DMS53 treated with DMSO at 0.1 percent for 48 hours (cell line): ENCODE measurements at regions not wholly inside any gene's neighbourhood (a gene's known extent, or its start where the extent isn't known, plus 50 kb on each side); places are given as distances from the start of the nearest gene placed in this dataset.

ENCODE experiments used
- DNase-seq: peaks from one replicate; lab custom pipeline; 2025; ENCODE audit not compliant: unreplicated experiment; lab: John Stamatoyannopoulos, UW

DNA sequence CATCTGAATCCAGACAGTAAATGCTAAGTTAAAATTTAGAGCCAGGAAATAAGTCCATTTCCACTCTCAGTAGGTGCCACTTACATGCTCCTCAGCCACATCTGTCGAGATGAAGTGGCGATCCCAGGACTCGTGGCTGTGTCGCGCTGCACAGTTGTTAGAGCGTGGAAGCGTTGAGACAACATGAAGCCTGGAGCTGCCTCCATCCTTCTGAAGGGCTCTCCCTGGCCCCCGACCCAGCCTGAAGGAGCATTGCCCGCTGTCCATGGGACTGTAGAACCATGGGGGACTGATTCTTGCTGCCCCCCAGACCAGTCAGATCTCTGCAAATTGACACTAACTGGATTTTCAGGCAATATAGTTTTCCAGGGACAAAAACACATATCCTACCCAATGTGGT lies 58.9 kb downstream of the IRX1 start:
- no peak for DNase-seq

DNA sequence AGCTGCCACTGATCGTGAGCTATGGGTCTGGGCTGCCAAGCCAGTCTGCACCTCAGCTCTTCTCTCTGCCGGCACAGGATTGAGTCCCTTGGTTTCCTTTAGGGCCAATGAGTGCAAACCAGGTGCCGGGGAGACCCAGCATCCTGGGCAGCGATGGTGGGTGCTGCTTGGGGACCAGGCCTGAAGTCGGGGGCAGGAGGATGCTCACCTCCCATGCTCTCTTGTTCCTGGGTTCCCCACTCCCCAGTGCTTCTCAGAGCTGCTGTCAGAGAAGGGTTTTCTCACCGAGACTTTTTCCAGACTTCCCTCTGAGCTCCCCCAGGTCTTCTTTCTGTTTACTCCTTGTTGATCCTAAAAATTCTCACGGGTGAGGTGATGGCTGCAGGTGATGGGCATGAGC lies 61.2 kb downstream of the IRX1 start:
- no peak for DNase-seq

DNA sequence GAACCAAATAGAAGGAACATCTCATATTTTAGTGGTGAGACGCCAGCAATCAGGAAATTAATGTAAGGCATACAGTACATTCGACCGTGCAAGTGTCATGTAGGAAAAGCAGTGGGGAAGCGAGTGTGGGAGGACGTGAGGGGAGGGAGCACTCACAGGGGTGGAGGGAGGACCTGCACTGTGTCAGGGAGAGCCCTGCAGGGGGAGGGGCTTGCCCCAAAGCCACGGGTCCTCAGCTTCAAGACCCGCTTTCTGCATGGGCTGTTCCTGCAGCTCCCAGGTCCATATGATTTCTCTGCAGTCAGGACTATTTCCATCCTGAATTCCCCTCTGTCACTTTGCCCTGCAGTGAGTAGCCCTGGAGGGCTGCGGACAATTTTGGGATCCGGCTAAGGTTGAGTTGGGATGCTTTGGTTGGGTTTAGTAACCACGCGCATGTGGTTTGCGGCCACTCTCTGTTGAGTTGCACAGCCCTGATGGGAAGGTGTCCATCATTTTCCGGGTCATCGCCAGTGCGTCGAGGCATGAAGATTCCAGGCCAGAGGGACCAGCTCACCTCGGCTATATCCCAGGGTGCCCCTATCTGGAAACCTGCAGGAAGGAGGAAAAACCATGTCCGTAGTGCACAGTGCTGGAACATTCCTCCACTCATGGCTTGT lies 61.9 kb downstream of the IRX1 start:
- no peak for DNase-seq

- no peak for DNase-seq
Measured at GRCh38 chr5:3658929-3659328, 63.3 kb downstream of the IRX1 start.

DNA sequence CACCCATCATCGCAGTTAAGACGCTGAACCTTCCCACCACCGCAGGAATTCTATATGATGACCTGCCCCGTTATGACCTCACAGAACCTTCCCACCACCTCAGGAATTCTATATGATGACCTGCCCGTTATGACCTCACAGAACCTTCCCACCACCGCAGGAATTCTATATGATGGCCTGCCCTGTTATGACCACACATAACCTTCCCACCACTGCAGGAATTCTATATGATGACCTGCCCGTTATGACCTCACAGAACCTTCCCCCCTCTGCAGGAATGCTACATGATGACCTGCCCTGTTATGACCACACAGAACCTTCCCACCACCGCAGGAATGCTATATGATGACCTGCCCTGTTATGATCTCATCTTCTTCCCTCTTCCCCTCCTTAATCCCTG lies 64.3 kb downstream of the IRX1 start:
- no peak for DNase-seq

- DNase-seq: no peak
Measured at GRCh38 chr5:3660630-3661029, 65.0 kb downstream of the IRX1 start.

- DNase-seq: no peak
Measured at GRCh38 chr5:3661755-3662296, 66.2 kb downstream of the IRX1 start.

- no peak for DNase-seq
Measured at GRCh38 chr5:3662344-3662743, 66.7 kb downstream of the IRX1 start.

GRCh38 chr5:3671337-3671736 lies 75.7 kb downstream of the IRX1 start:
- no peak for DNase-seq

DNA sequence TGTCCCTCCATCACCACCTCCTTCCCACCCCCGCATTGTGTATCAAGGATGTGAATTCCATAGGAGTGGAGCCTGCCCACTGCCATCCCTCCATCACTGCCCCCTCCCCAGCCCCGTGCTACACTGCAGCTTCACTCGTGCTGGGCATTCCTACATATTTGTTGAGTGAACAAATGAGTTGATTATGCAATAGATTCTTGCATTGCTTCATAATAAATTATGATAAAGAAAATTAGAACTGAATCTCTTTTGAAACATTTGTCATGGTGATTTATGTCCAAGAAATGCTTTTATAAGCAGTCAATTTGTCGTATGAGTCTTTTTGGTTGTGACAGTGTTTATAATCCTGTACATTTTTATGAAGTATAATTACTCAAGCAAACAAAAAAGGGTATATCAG lies 83.2 kb downstream of the IRX1 start:
- no peak for DNase-seq

GRCh38 chr5:3680821-3681220 lies 85.2 kb downstream of the IRX1 start:
- DNase-seq: no peak

DNA sequence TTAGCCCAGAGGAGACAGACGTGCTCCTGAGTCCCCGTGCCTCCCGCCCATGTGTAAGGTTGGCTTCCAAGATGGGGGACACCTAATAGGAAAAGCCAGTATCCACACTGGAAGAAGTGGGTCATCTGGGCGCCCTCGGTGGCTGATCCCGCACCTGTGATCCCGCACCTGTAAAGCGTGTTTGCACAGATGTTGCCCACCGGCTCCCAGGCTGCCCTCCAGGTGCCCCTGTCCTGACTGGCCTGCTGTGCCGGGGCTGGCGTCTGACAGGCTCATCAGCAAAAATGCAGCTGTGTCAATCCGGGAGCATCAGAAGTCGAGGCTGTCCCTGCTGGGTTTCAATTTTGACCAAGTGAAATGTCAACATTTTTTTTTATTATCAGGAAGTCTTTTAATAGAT lies 88.5 kb downstream of the IRX1 start:
- no peak for DNase-seq

DNA sequence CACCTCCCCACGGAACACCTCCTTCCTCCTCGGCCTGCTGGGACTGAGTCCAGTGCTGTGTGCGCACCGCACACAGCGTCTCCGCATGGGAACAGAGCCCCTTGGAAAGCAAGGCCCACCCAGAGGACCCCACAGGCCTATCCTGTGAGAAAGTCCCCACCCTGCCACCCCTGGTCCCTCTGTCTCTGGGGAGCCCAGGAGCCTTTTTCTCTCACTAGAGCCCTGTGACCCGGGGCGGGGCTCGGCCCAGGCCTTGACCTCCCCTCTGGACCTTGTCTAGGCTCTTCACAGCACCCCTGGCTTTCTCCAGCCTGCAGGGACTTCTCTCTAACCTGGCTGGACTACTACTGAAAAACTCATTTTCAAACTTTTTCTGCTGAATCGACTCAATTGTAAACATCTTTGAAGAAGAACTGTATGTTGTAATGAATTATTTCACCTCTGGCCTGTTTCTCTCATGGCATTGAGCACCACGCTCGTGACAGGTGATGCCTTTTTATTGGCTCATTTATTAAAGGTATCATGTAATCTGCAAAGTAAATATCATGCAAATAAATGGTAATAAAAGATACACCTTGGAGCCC lies 89.2 kb downstream of the IRX1 start:
- DNase-seq: no peak

DNA sequence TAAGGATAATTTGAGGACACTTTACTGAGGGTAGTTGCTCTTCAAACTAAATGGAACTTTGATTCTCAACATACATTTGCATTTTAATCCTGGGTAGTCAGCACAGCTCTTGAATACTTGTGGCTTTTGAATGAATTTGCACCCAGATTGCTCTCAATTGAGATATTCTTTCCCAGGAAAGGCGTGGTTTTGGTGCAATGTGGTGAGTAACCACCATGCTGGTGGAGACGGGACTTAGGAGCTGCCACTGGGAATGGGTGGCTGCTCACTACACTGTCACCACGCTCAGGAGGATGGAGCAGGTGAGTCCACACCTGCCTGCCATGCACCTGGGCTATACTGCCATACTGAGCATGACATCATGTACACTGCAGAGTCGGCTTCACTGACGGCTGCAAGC lies 99.2 kb downstream of the IRX1 start:
- DNase-seq: no peak

- no peak for DNase-seq
Measured at GRCh38 chr5:3695818-3696217, 100.2 kb downstream of the IRX1 start.

DNA sequence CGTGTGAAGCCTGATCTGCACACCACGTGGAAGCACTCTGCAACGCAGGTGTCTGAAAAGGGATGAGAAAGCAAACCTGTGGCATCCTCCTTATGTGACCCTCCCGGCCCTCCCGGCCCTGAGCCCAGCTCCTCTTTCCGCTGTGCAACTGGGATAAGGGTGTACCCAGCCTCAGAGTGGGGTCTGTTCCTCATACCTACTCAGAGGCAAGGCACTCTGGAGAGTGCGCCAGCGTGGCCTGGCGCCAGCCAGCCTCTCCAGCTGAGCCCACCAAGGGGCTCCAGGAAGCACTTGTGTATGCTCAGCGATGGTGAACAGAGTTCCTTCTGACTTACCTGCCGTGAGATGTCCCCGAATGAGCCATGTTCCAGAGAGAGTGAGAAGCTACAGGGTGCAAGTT lies 102.8 kb downstream of the IRX1 start:
- DNase-seq: no peak

GRCh38 chr5:3701694-3702093 lies 106.1 kb downstream of the IRX1 start:
- DNase-seq: no peak

DNA sequence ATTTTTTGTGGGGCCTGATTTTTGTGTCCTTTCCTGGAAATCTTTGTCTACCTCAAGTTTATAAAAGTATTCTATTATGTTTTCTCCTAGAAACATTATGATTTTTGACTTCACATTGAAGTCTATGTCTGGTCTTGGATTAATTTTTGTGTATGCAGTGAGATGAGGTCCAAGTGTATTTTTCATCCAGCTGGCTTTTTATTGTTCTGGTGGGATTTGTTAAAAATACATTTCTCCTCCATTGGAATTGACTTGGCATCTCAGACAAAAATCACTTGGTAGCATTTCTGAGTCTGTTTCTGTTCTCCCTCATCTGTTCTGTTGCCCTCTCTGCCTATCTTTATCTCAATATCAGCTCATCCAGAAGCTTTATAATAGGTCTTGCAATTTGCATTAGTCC lies 109.0 kb downstream of the IRX1 start:
- DNase-seq: no peak

- DNase-seq: no peak
Measured at GRCh38 chr5:3709068-3709716, 113.6 kb downstream of the IRX1 start.

DNA sequence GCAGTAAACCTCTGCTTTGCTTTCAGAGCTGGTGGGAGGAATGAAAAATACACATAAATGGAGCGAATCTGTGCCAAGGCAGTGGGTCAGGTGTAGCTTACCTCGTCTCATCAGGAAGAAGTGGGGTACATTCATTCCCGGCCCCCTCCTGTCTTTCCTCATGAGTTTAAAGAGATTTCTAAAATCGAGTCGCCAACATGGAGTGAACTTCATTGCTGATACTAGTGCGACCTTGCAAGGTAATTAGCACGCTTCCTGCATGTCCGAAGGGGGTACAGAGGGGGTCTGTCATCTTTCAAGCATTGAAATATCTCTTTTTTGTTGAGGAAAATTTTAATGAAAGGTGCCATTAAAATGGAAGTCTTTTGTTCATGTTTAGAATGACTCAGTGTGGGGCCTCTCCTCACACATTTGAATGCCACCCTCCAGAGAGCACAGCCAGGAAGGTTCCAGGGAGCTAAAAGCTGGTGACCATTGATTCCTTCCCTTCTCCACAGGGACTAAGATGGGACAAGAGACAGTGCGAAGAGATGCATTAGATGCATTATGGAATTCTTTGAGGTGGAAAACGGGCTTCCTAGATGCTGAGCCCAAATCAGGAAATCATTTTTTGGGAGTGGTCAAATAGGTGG lies 114.2 kb downstream of the IRX1 start:
- no peak for DNase-seq

GRCh38 chr5:3715062-3715461 lies 119.4 kb downstream of the IRX1 start:
- DNase-seq: no peak

- DNase-seq: no peak
Measured at GRCh38 chr5:3729631-3730030, 134.0 kb downstream of the IRX1 start.
